Keratinocyte (primary cell): ENCODE measurements at regions not wholly inside any gene's neighbourhood (a gene's known extent, or its start where the extent isn't known, plus 50 kb on each side); places are given as distances from the start of the nearest gene placed in this dataset.

Experiments
- DNase-seq: peaks from one replicate; pipeline ENCODE4 v3.0.0-alpha.2; 2011; ENCODE audit warnings: low read depth, missing footprints, low spot score
- FAIRE-seq: peaks from 2 replicates; lab custom pipeline; 2011; peaks lifted over from hg19 to GRCh38; lab: Jason Lieb, UNC
- H2AFZ ChIP-seq: 2 replicates; pipeline ENCODE4 v1.6.0; 2012; ENCODE audit warnings: low read length, control low read depth, inconsistent platforms; ENCODE audit not compliant: control insufficient read depth
- H3K27ac ChIP-seq: 2 replicates; pipeline ENCODE4 v1.5.1; 2011; ENCODE audit warnings: low read length; ENCODE audit not compliant: control insufficient read depth, insufficient read depth
- H3K27me3 ChIP-seq: 3 replicates; pipeline ENCODE4 v1.6.0; 2011; ENCODE audit warnings: low read length; ENCODE audit not compliant: control insufficient read depth, insufficient read depth; ENCODE audit errors: extremely low read depth
- H3K36me3 ChIP-seq, 2 experiments: 2 replicates in 1 of 2; 3 replicates in 1 of 2; pipeline ENCODE4 v1.5.1; 2011; ENCODE audit warnings: low read length in 2 of 2, mild to moderate bottlenecking in 1 of 2; ENCODE audit not compliant: control insufficient read depth in 2 of 2, insufficient read depth in 2 of 2; ENCODE audit errors: extremely low read depth in 1 of 2
- H3K4me1 ChIP-seq: 3 replicates; pipeline ENCODE4 v1.5.1; 2011; ENCODE audit warnings: low read length; ENCODE audit not compliant: control insufficient read depth, insufficient read depth; ENCODE audit errors: extremely low read depth
- H3K4me2 ChIP-seq: 3 replicates; pipeline ENCODE4 v1.6.0; 2011; ENCODE audit warnings: low read depth, low read length; ENCODE audit not compliant: control insufficient read depth, insufficient read depth; ENCODE audit errors: extremely low read depth
- H3K4me3 ChIP-seq, 3 experiments: fragments of 200-600 bp in 1 of 3; sonication (generic) in 1 of 3; 2 replicates in 2 of 3; 3 replicates in 1 of 3; pipeline ENCODE4 v1.5.1; 2011 to 2016; ENCODE audit warnings: low read length in 3 of 3, mild to moderate bottlenecking in 3 of 3, control low read depth in 2 of 3, inconsistent platforms in 1 of 3, low read depth in 1 of 3, mixed read lengths in 1 of 3, mixed run types in 1 of 3, moderate library complexity in 1 of 3; ENCODE audit not compliant: control insufficient read depth in 2 of 3, insufficient read depth in 2 of 3; ENCODE audit errors: extremely low read depth in 1 of 3
- H3K79me2 ChIP-seq: 2 replicates; pipeline ENCODE4 v1.6.0; 2012; ENCODE audit warnings: low read length; ENCODE audit not compliant: control insufficient read depth, insufficient read depth
- H3K9ac ChIP-seq: 3 replicates; pipeline ENCODE4 v1.6.0; 2011; ENCODE audit warnings: low read length; ENCODE audit not compliant: control insufficient read depth, insufficient read depth; ENCODE audit errors: extremely low read depth
- H3K9me1 ChIP-seq: 3 replicates; pipeline ENCODE4 v1.6.0; 2011; ENCODE audit warnings: low read length; ENCODE audit not compliant: control insufficient read depth, insufficient read depth; ENCODE audit errors: extremely low read depth
- H3K9me3 ChIP-seq: 2 replicates; pipeline ENCODE4 v1.5.1; 2012; ENCODE audit warnings: low read depth, low read length; ENCODE audit not compliant: control insufficient read depth
- H4K20me1 ChIP-seq: 3 replicates; pipeline ENCODE4 v1.6.0; 2011; ENCODE audit warnings: low read length; ENCODE audit not compliant: control insufficient read depth, insufficient read depth; ENCODE audit errors: extremely low read depth
- CTCF ChIP-seq, 3 experiments: IDR thresholded peaks in 1 of 3; conservative IDR thresholded peaks in 1 of 3; optimal IDR thresholded peaks in 1 of 3; 2 replicates in 2 of 3; 3 replicates in 1 of 3; pipeline versions ENCODE3 to v1.5.1; 2011; ENCODE audit warnings: low read length in 3 of 3, mild to moderate bottlenecking in 3 of 3, moderate library complexity in 2 of 3, control low read depth in 1 of 3, inconsistent platforms in 1 of 3; ENCODE audit not compliant: insufficient read depth in 2 of 3; ENCODE audit errors: extremely low read depth in 1 of 3
- EZH2 ChIP-seq: IDR thresholded peaks from one replicate; pipeline ENCODE4 v1.6.1; 2012; ENCODE audit warnings: inconsistent platforms, mild to moderate bottlenecking, low read length, moderate library complexity
- dilution Hi-C: fragments of 300-500 bp; cut with MboI; formaldehyde crosslinking; loops from one replicate; pipeline ENCODE4 v1.7.0; 2020; ENCODE audit warnings: low sequenced_read_pairs; ENCODE audit not compliant: extremely low pct_ligation_motif_present

GRCh38 chr21:35120631-35121180, 71.6 kb upstream of the RUNX1 start:
- Histone ChIP-seq H3K4me1 (no peaks in the 10 kb centered on the region), H3K79me2 (no peaks in the 10 kb centered on the region), H3K27me3 (no peaks in the 10 kb centered on the region), H3K27ac (no peak overlapping the region), H3K9me3 (no peaks in the 10 kb centered on the region), H3K9me1 (no peaks in the 10 kb centered on the region), H2AFZ (no peak overlapping the region), H3K9ac (no peak overlapping the region), H4K20me1 (no peaks in the 10 kb centered on the region), H3K4me3 (no peak overlapping the region), H3K36me3 (no peaks in the 10 kb centered on the region), H3K4me2 (no peak overlapping the region)
- DNase-seq (no peak), FAIRE-seq (no peak)
- TF ChIP-seq CTCF (optimal IDR thresholded peaks at IDR 0.05 in 1 of 3, IDR thresholded peaks at IDR 0.05 in 1 of 3, conservative IDR thresholded peaks at IDR 0.05 in 1 of 3; ENCODE audit: extremely low read depth in 1 of 3, insufficient read depth in 2 of 3, low read length in 3 of 3) = no peak
- no peak for TF ChIP-seq EZH2
- dilution Hi-C loops = no loop called here

- dilution Hi-C loops = no loop called here
- Histone ChIP-seq H3K4me3 (no peak overlapping the region), H3K9ac (no peak overlapping the region), H4K20me1 (no peaks in the 10 kb centered on the region), H3K36me3 (no peaks in the 10 kb centered on the region), H3K9me3 (no peaks in the 10 kb centered on the region), H3K79me2 (no peaks in the 10 kb centered on the region), H3K4me2 (no peak overlapping the region), H3K27me3 (no peaks in the 10 kb centered on the region), H2AFZ (no peak overlapping the region), H3K9me1 (no peaks in the 10 kb centered on the region), H3K27ac (no peak overlapping the region), H3K4me1 (no peaks in the 10 kb centered on the region)
- no peak for DNase-seq
- TF ChIP-seq CTCF (optimal IDR thresholded peaks at IDR 0.05 in 1 of 3, IDR thresholded peaks at IDR 0.05 in 1 of 3, conservative IDR thresholded peaks at IDR 0.05 in 1 of 3; ENCODE audit: extremely low read depth in 1 of 3, insufficient read depth in 2 of 3, low read length in 3 of 3) (no peak), EZH2 (no peak)
- peak; percentile 76 for FAIRE-seq
Measured at GRCh38 chr21:35119501-35120047, 70.5 kb upstream of the RUNX1 start.
